ENCODE measurements at regions not wholly inside any gene's neighbourhood (a gene's known extent, or its start where the extent isn't known, plus 50 kb on each side); places are given as distances from the start of the nearest gene placed in this dataset.

DNA sequence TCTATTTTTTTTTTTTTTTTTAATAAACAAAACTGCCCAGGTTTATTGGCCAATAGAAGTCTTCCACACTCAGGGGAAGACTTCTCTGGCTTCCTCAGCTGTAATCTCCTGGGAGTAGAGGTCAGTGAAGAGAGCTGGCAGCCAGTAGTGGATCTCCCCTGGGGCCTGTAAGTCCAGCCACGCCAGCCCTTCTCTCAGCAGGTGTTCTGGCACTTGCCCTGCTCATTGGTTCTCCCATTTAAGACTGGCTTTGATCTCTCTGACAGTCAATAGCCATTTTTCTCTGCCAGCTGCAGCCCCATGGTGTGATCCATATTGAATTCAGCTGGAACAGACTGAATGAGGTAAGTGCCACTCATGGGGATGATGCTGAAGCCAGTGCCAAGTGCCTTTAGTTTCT is 170.6 kb upstream of the SPHKAP start:
- WGBS, result 33% methylated on average over 1 of the region's 1 CpG
- Histone ChIP-seq H3K4me3 (ENCODE audit: low read depth in 1 of 3, low read length in 3 of 3) (no peak overlapping the region), H3K9ac (ENCODE audit: low read depth in 1 of 2, low read length in 2 of 2) (no peak overlapping the region), H3K9me3 (ENCODE audit: control insufficient read depth in 4 of 4, low read length in 3 of 4) (peaks cover 0 to 3% (median 0%) of the 10 kb centered on the region in 4 donors), H3K27me3 (ENCODE audit: control insufficient read depth in 4 of 4, insufficient read depth in 4 of 4, low read length in 3 of 4) (no peaks in the 10 kb centered on the region), H3K27ac (ENCODE audit: low read depth in 1 of 2, low read length in 2 of 2) (no peak overlapping the region), H3K4me1 (ENCODE audit: control insufficient read depth in 4 of 4, insufficient read depth in 4 of 4, low read length in 3 of 4) (no peaks in the 10 kb centered on the region), H3K36me3 (ENCODE audit: control insufficient read depth in 4 of 4, insufficient read depth in 3 of 4, low read depth in 1 of 4, low read length in 3 of 4) (no peaks in the 10 kb centered on the region)
- DNase-seq (ENCODE audit: low spot score), result no peak
- no peak for TF ChIP-seq HNF4A (conservative IDR thresholded peaks at IDR 0.05)
- TF ChIP-seq, protein P1, sequence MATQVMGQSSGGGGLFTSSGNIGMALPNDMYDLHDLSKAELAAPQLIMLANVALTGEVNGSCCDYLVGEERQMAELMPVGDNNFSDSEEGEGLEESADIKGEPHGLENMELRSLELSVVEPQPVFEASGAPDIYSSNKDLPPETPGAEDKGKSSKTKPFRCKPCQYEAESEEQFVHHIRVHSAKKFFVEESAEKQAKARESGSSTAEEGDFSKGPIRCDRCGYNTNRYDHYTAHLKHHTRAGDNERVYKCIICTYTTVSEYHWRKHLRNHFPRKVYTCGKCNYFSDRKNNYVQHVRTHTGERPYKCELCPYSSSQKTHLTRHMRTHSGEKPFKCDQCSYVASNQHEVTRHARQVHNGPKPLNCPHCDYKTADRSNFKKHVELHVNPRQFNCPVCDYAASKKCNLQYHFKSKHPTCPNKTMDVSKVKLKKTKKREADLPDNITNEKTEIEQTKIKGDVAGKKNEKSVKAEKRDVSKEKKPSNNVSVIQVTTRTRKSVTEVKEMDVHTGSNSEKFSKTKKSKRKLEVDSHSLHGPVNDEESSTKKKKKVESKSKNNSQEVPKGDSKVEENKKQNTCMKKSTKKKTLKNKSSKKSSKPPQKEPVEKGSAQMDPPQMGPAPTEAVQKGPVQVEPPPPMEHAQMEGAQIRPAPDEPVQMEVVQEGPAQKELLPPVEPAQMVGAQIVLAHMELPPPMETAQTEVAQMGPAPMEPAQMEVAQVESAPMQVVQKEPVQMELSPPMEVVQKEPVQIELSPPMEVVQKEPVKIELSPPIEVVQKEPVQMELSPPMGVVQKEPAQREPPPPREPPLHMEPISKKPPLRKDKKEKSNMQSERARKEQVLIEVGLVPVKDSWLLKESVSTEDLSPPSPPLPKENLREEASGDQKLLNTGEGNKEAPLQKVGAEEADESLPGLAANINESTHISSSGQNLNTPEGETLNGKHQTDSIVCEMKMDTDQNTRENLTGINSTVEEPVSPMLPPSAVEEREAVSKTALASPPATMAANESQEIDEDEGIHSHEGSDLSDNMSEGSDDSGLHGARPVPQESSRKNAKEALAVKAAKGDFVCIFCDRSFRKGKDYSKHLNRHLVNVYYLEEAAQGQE (IDR thresholded peaks at IDR 0.05), result no peak
- no peak for TF ChIP-seq YY1 (IDR thresholded peaks at IDR 0.05)
- no peak for TF ChIP-seq JUND (IDR thresholded peaks at IDR 0.05)
- TF ChIP-seq, protein P2, sequence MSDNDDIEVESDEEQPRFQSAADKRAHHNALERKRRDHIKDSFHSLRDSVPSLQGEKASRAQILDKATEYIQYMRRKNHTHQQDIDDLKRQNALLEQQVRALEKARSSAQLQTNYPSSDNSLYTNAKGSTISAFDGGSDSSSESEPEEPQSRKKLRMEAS (IDR thresholded peaks at IDR 0.05), result no peak
- TF ChIP-seq, protein P3, sequence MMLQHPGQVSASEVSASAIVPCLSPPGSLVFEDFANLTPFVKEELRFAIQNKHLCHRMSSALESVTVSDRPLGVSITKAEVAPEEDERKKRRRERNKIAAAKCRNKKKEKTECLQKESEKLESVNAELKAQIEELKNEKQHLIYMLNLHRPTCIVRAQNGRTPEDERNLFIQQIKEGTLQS (IDR thresholded peaks at IDR 0.05), result no peak

DNA sequence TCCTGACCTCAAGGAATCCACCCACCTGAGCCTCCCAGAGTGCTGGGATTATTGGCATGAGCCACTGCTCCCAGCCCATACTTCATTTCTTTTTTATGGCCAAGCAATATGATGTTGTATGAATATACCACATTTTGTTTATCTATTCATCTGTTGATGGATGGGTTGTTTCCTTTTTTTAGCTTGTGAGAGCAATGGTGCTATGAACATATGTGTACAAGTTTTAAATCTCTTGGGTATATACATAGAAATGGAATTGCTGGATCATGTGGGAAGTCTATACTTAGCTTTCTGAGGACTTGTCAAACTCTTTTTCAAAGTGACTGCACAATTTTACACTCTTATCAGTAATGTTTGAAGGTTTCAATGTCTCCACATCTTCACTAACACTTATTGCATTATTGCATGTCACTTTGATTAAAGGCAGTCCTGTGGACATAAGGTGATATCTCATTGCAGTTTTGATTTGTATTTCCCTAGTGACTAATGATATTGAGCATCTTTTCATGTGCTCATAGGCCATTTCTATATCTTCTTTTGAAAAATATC is 167.1 kb upstream of the SPHKAP start:
- no peak overlapping the region for H3K9ac ChIP-seq (ENCODE audit: low read depth in 1 of 2, low read length in 2 of 2)
- H3K27me3 ChIP-seq (ENCODE audit: control insufficient read depth in 4 of 4, insufficient read depth in 4 of 4, low read length in 3 of 4), result peaks cover 0 to 2% (median 0%) of the 10 kb centered on the region in 4 donors
- TF ChIP-seq, protein P2 (IDR thresholded peaks at IDR 0.05), result no peak
- TF ChIP-seq GABPA (IDR thresholded peaks at IDR 0.05 in 1 of 2, conservative IDR thresholded peaks at IDR 0.05 in 1 of 2) (no peak), NR2F2 (IDR thresholded peaks at IDR 0.05) (no peak), JUND (IDR thresholded peaks at IDR 0.05) (no peak), FOXA1 (IDR thresholded peaks at IDR 0.05) (no peak), FOXA2 (IDR thresholded peaks at IDR 0.05) (no peak), RXRA (IDR thresholded peaks at IDR 0.05) (no peak), YY1 (IDR thresholded peaks at IDR 0.05) (no peak), EGR1 (IDR thresholded peaks at IDR 0.05; ENCODE audit: low read depth in 2 of 2) (no peak), RAD21 (IDR thresholded peaks at IDR 0.05) (no peak), HNF4G (IDR thresholded peaks at IDR 0.05) (no peak), HNF4A (conservative IDR thresholded peaks at IDR 0.05) (no peak), TAF1 (conservative IDR thresholded peaks at IDR 0.05) (no peak), SP1 (IDR thresholded peaks at IDR 0.05) (no peak)
- TF ChIP-seq, protein P3 (IDR thresholded peaks at IDR 0.05), result no peak
- TF ChIP-seq, protein P4, sequence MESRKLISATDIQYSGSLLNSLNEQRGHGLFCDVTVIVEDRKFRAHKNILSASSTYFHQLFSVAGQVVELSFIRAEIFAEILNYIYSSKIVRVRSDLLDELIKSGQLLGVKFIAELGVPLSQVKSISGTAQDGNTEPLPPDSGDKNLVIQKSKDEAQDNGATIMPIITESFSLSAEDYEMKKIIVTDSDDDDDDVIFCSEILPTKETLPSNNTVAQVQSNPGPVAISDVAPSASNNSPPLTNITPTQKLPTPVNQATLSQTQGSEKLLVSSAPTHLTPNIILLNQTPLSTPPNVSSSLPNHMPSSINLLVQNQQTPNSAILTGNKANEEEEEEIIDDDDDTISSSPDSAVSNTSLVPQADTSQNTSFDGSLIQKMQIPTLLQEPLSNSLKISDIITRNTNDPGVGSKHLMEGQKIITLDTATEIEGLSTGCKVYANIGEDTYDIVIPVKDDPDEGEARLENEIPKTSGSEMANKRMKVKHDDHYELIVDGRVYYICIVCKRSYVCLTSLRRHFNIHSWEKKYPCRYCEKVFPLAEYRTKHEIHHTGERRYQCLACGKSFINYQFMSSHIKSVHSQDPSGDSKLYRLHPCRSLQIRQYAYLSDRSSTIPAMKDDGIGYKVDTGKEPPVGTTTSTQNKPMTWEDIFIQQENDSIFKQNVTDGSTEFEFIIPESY (IDR thresholded peaks at IDR 0.05), result no peak
- TF ChIP-seq, protein P1 (IDR thresholded peaks at IDR 0.05), result no peak
- TF ChIP-seq, protein P5, sequence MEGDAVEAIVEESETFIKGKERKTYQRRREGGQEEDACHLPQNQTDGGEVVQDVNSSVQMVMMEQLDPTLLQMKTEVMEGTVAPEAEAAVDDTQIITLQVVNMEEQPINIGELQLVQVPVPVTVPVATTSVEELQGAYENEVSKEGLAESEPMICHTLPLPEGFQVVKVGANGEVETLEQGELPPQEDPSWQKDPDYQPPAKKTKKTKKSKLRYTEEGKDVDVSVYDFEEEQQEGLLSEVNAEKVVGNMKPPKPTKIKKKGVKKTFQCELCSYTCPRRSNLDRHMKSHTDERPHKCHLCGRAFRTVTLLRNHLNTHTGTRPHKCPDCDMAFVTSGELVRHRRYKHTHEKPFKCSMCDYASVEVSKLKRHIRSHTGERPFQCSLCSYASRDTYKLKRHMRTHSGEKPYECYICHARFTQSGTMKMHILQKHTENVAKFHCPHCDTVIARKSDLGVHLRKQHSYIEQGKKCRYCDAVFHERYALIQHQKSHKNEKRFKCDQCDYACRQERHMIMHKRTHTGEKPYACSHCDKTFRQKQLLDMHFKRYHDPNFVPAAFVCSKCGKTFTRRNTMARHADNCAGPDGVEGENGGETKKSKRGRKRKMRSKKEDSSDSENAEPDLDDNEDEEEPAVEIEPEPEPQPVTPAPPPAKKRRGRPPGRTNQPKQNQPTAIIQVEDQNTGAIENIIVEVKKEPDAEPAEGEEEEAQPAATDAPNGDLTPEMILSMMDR (IDR thresholded peaks at IDR 0.05; ENCODE audit: low read depth, low read length, missing input control), result no peak
- no peaks in the 10 kb centered on the region for H3K4me1 ChIP-seq (ENCODE audit: control insufficient read depth in 4 of 4, insufficient read depth in 4 of 4, low read length in 3 of 4)
- H3K27ac ChIP-seq (ENCODE audit: low read depth in 1 of 2, low read length in 2 of 2), result no peak overlapping the region
- H3K36me3 ChIP-seq (ENCODE audit: control insufficient read depth in 4 of 4, insufficient read depth in 3 of 4, low read depth in 1 of 4, low read length in 3 of 4), result no peaks in the 10 kb centered on the region
- peaks cover 0 to 2% (median 0%) of the 10 kb centered on the region in 4 donors for H3K9me3 ChIP-seq (ENCODE audit: control insufficient read depth in 4 of 4, low read length in 3 of 4)
- no peak overlapping the region for H3K4me3 ChIP-seq (ENCODE audit: low read depth in 1 of 3, low read length in 3 of 3)
- DNase-seq (ENCODE audit: low spot score), result no peak

Measured in liver (tissue), 8 donors.